ENCODE measurements at regions not wholly inside any gene's neighbourhood (a gene's known extent, or its start where the extent isn't known, plus 50 kb on each side); places are given as distances from the start of the nearest gene placed in this dataset.

DNA sequence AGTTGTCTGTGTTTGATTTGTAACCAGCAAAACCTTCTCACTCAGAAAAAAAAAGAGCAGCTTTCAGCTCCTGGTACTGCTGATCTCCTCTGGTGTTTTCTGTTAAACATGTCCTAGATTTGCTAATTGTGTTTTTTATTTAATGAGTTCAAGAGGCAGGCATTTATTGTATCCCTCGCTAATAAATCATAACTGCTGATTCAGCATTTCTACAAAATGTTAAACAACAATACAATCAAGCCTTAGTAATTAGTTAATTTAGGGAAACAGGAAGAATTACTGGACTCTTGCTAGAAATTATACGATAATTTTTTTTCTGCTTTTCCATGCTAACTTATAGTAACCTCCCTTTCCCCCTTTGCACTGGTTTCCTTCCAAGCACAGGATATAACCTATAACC, 66.8 kb upstream of the NRP1 start:
- in situ Hi-C loops (cut with HindIII; ENCODE audit: low sequenced_read_pairs) = no loop called here
- TF ChIP-seq, protein P1, sequence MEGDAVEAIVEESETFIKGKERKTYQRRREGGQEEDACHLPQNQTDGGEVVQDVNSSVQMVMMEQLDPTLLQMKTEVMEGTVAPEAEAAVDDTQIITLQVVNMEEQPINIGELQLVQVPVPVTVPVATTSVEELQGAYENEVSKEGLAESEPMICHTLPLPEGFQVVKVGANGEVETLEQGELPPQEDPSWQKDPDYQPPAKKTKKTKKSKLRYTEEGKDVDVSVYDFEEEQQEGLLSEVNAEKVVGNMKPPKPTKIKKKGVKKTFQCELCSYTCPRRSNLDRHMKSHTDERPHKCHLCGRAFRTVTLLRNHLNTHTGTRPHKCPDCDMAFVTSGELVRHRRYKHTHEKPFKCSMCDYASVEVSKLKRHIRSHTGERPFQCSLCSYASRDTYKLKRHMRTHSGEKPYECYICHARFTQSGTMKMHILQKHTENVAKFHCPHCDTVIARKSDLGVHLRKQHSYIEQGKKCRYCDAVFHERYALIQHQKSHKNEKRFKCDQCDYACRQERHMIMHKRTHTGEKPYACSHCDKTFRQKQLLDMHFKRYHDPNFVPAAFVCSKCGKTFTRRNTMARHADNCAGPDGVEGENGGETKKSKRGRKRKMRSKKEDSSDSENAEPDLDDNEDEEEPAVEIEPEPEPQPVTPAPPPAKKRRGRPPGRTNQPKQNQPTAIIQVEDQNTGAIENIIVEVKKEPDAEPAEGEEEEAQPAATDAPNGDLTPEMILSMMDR (IDR thresholded peaks at IDR 0.05; ENCODE audit: low read depth, low read length, missing control alignments) = no peak
- no peak for DNase-seq (ENCODE audit: low read depth)
- H3K4me3 ChIP-seq (ENCODE audit: low read depth, low read length) = no peak overlapping the region

DNA sequence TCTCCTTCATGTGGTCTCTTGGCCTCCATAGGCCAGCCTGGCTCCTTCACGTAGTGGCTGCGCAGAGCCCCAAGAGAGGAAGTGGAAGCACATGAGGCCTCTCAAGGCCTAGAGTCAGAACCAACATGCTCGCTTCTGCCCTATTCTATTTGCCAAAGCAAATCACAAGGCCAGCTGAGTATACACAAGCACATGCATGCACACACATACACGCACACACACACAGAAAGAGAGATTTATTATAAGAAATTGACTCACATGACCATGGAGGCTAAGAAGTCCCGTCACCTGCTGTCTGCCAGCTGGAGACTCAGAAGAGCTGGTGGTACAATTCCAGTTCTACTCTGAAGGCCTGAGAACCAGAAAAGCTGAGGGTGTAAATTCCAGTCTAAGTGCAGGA, 64.3 kb upstream of the NRP1 start:
- H3K4me3 ChIP-seq (ENCODE audit: low read depth, low read length) = no peak overlapping the region
- TF ChIP-seq, protein P1 (IDR thresholded peaks at IDR 0.05; ENCODE audit: low read depth, low read length, missing control alignments) = no peak
- in situ Hi-C loops (cut with HindIII; ENCODE audit: low sequenced_read_pairs) = no loop called here
- DNase-seq (ENCODE audit: low read depth) = no peak

DNA sequence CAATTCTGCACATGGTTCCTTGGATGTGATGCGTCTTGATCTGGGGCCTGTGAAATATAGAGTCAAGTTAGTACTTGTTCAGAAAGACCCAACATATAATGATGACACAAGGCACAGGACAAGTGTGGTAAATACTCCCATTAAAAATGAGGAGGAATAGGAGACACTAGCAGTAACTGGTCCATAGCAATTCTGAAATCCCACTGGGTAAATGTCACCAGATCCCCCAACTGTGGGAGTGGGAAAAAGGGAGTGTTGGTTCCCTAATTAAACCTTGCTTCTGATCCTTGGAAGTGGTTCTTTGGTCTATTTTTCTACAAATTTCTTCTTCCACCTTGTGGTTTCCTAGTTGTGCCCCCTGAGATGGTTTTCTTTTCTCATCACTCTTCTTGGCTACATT, 62.5 kb upstream of the NRP1 start:
- in situ Hi-C loops (cut with HindIII; ENCODE audit: low sequenced_read_pairs) = no loop called here
- no peak overlapping the region for H3K4me3 ChIP-seq (ENCODE audit: low read depth, low read length)
- TF ChIP-seq, protein P1 (IDR thresholded peaks at IDR 0.05; ENCODE audit: low read depth, low read length, missing control alignments) = no peak
- no peak for DNase-seq (ENCODE audit: low read depth)

DNA sequence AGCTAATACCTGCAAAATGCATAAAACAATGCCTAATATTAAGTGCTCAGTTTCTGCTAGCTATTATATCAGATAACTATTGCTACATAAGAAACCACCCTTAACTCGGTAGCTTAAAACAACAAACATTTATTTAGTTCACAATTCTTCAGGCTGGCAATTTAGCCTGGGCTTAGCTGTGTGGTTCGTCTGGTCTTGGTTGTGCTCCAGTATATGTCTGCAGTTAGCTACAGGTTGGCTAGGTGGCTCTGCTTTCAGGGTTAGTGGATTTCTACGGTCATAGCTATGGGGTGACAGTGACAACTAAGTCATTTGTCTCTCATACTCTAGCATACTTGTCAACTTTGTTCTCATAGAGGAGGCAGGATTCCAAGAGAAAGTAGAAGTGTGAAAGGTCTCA, 61.8 kb upstream of the NRP1 start:
- in situ Hi-C loops (cut with HindIII; ENCODE audit: low sequenced_read_pairs) = no loop called here
- DNase-seq (ENCODE audit: low read depth) = no peak
- TF ChIP-seq, protein P1 (IDR thresholded peaks at IDR 0.05; ENCODE audit: low read depth, low read length, missing control alignments) = no peak
- no peak overlapping the region for H3K4me3 ChIP-seq (ENCODE audit: low read depth, low read length)

DNA sequence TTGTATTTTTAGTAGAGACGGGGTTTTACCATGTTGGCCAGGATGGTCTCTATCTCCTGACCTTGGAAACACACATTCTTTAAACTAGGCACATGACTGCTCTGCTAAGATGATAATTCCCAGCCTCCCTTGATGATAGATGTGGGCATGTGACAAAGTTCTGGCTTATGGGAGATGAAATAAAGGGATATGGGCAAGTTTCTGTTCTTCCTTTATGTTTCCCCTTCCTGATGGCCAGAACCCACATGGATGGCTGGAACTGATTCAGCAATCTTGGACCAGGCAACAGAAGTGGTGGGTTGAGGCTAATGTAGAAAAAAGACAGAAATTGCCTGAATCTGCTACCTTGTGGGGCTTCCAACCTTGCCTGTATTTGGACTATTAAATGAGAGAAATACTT, 60.7 kb upstream of the NRP1 start:
- in situ Hi-C loops (cut with HindIII; ENCODE audit: low sequenced_read_pairs) = no loop called here
- no peak for DNase-seq (ENCODE audit: low read depth)
- H3K4me3 ChIP-seq (ENCODE audit: low read depth, low read length) = no peak overlapping the region
- TF ChIP-seq, protein P1 (IDR thresholded peaks at IDR 0.05; ENCODE audit: low read depth, low read length, missing control alignments) = no peak

DNA sequence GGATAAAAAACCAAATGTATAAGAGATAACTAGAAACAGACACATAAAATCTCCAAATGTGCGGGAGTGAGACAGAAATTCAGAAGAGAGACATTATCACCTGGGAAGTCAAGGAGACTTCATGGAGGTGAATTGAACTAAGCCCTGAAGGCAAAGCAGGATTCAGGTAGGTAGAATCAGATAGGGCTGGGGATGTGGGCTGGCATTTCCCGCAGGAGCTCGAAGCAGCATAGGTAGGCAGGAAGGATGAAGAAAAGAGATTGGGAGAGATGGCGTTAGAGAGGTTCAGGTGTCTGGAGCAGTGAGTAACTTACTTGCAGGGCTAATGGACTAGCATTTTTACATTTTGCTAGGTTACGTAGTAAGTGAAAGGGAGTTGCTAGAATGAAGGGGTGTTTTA, 58.2 kb upstream of the NRP1 start:
- in situ Hi-C loops (cut with HindIII; ENCODE audit: low sequenced_read_pairs) = no loop called here
- no peak overlapping the region for H3K4me3 ChIP-seq (ENCODE audit: low read depth, low read length)
- TF ChIP-seq, protein P1 (IDR thresholded peaks at IDR 0.05; ENCODE audit: low read depth, low read length, missing control alignments) = no peak
- no peak for DNase-seq (ENCODE audit: low read depth)

Measured in astrocyte of the cerebellum (primary cell).